ENCODE measurements at regions not wholly inside any gene's neighbourhood (a gene's known extent, or its start where the extent isn't known, plus 50 kb on each side); places are given as distances from the start of the nearest gene placed in this dataset.
A peak's percentile ranks its signal among the peaks of the same experiment; 100 is the strongest.
"Not testable (repeated sequence)": the region's sequence is repeated elsewhere in the genome, so short reads cannot be mapped to it uniquely, and the experiment has no call there.

- no peak overlapping the region for H3K4me3 ChIP-seq
- DNase-seq (peak in 1 of 6 donors; percentile 20), ATAC-seq (no peak), FAIRE-seq (no peak)
- no peak for TF ChIP-seq CTCF (IDR thresholded peaks at IDR 0.05)
- WGBS, 2 donors, result 83% methylated on average over 5 of the region's 5 CpGs
- H3K9me3 ChIP-seq, result no peaks in the 10 kb centered on the region
- no peaks in the 10 kb centered on the region for H3K4me1 ChIP-seq
- no peaks in the 10 kb centered on the region for H3K36me3 ChIP-seq
- intact Hi-C loops (cut with DNase I), result no loop called here
- H3K27me3 ChIP-seq, result no peaks in the 10 kb centered on the region
- no peak overlapping the region for H3K27ac ChIP-seq
Measured at GRCh38 chr6:119830494-119831295, 481.1 kb upstream of the MAN1A1 start.

DNA sequence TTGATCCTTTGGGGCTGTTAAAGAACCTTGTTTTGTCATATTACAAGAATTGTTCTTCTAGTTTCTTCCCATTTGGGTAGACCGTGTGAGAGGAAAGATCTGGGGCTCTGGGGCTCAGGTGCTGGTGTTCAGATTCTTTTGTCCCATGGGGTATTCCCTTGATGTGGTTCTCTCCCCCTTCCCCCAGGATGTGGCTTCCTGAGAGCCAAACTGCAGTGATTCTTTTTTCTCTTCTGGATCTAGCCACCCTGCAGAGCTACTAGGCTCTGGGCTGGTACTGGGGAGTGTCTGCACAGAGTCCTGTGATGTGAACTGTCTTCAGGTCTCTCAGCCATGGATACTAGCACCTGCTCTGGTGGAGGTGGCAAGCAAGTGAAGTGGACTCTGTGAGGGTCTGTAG is 480.5 kb upstream of the MAN1A1 start:
- ATAC-seq (no peak), DNase-seq (no peak), FAIRE-seq (no peak)
- intact Hi-C loops (cut with DNase I), result no loop called here
- TF ChIP-seq CTCF (IDR thresholded peaks at IDR 0.05), result no peak
- no peak overlapping the region for H3K27ac ChIP-seq
- no peak overlapping the region for H3K4me3 ChIP-seq
- H3K36me3 ChIP-seq, result no peaks in the 10 kb centered on the region
- H3K9me3 ChIP-seq, result no peaks in the 10 kb centered on the region
- H3K4me1 ChIP-seq, result no peaks in the 10 kb centered on the region
- 86 to 89% methylated on average over 1 of the region's 1 CpG for WGBS, 2 donors
- H3K27me3 ChIP-seq, result no peaks in the 10 kb centered on the region

- intact Hi-C loops (cut with DNase I); H3K36me3 ChIP-seq; ATAC-seq; DNase-seq; FAIRE-seq; H3K27ac ChIP-seq; H3K9me3 ChIP-seq; H3K4me1 ChIP-seq; H3K4me3 ChIP-seq; H3K27me3 ChIP-seq: not testable (repeated sequence)
- WGBS, 2 donors, result 91 to 92% methylated on average over 4 of the region's 4 CpGs
Measured at GRCh38 chr6:119829499-119829898, 479.9 kb upstream of the MAN1A1 start.

DNA sequence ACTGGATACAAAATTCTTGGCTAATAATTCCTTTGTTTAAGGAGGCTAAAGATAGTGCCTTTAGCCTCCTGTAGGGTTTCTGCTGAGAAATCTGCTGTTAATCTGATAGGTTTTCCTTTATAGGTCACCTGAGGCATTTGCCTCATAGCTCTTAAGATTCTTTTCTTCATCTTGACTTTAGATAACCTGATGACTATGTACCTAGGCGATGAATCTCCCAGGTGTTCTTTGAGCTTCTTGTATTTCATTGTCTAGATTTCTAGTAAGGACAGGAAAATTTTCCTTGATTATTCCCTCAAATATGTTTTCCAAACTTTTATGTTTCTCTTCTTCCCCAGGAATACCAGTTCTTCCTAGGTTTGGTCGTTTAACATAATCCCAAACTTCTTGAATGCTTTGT is 479.4 kb upstream of the MAN1A1 start:
- 87 to 98% methylated on average over 2 of the region's 2 CpGs for WGBS, 2 donors
- Histone ChIP-seq H3K4me3 (no peak overlapping the region), H3K27ac (no peak overlapping the region), H3K36me3 (no peaks in the 10 kb centered on the region), H3K27me3 (no peaks in the 10 kb centered on the region), H3K4me1 (no peaks in the 10 kb centered on the region), H3K9me3 (no peaks in the 10 kb centered on the region)
- no peak for FAIRE-seq
- DNase-seq, result no peak
- TF ChIP-seq CTCF (IDR thresholded peaks at IDR 0.05), result no peak
- intact Hi-C loops (cut with DNase I), result no loop called here
- no peak for ATAC-seq

- intact Hi-C loops (cut with DNase I), result no loop called here
- Histone ChIP-seq H3K4me3 (no peak overlapping the region), H3K27me3 (no peaks in the 10 kb centered on the region), H3K4me1 (no peaks in the 10 kb centered on the region), H3K9me3 (no peaks in the 10 kb centered on the region), H3K36me3 (no peaks in the 10 kb centered on the region), H3K27ac (no peak overlapping the region)
- FAIRE-seq (no peak), DNase-seq (no peak), ATAC-seq (no peak)
- 58 to 67% methylated on average over 3 of the region's 3 CpGs for WGBS, 2 donors
- no peak for TF ChIP-seq CTCF (IDR thresholded peaks at IDR 0.05)
Measured at GRCh38 chr6:119821380-119821779, 471.8 kb upstream of the MAN1A1 start.
